Prostate gland (tissue), 2 donors: ENCODE measurements at regions not wholly inside any gene's neighbourhood (a gene's known extent, or its start where the extent isn't known, plus 50 kb on each side); places are given as distances from the start of the nearest gene placed in this dataset.

Source experiments
- POLR2AphosphoS5 ChIP-seq: sonication (generic); formaldehyde crosslinking; IDR thresholded peaks from one replicate; pipeline ENCODE4 v1.6.1; 2017; ENCODE audit warnings: antibody characterized with exemption
- TF ChIP-seq, protein P1 (sequence below), 4 experiments: fragments of 200-600 bp in 2 of 4; fragments of 450-650 bp in 2 of 4; sonication (generic) in 2 of 4; IDR thresholded peaks; 1 replicate in 3 of 4; 2 replicates in 1 of 4; pipeline ENCODE4 v1.5.1; 2016 to 2019; ENCODE audit warnings: antibody characterized with exemption in 4 of 4, mild to moderate bottlenecking in 2 of 4, moderate library complexity in 2 of 4

DNA sequence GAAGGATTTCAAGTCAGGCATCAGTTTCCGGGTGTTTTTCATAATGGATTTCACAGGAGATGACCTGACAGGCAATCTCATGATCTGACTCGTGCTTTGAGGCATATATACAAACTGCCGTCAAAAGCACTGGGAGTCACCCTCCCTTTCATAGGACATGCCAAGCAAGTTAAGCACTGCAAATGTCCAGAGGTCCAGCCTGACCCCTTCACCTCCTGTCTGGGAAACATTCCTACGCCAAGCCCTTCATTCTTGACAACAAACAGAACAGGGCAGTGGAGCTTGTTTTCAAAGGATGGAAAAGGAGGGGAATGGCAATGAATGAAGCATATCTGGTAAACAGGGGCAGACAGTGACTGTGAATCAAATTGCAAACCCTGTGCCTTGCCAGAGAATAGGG lies 963.6 kb downstream of the BCL11A start:
- no peak for TF ChIP-seq POLR2AphosphoS5
- TF ChIP-seq, protein P1, sequence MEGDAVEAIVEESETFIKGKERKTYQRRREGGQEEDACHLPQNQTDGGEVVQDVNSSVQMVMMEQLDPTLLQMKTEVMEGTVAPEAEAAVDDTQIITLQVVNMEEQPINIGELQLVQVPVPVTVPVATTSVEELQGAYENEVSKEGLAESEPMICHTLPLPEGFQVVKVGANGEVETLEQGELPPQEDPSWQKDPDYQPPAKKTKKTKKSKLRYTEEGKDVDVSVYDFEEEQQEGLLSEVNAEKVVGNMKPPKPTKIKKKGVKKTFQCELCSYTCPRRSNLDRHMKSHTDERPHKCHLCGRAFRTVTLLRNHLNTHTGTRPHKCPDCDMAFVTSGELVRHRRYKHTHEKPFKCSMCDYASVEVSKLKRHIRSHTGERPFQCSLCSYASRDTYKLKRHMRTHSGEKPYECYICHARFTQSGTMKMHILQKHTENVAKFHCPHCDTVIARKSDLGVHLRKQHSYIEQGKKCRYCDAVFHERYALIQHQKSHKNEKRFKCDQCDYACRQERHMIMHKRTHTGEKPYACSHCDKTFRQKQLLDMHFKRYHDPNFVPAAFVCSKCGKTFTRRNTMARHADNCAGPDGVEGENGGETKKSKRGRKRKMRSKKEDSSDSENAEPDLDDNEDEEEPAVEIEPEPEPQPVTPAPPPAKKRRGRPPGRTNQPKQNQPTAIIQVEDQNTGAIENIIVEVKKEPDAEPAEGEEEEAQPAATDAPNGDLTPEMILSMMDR (IDR thresholded peaks at IDR 0.05), result no peak
